K562 (cell line): ENCODE measurements at regions not wholly inside any gene's neighbourhood (a gene's known extent, or its start where the extent isn't known, plus 50 kb on each side); places are given as distances from the start of the nearest gene placed in this dataset.

Experiments
- ATAC-seq: fragments of 200-7000 bp; cut with Tn5 transposase; 3 replicates; pipeline ENCODE4 v1.9.1; 2020; ENCODE audit warnings: moderate library complexity
- BruUV-seq: library from RNA; stranded (reverse); fragments of 400-500 nt; replicated peaks from 2 replicates; lab custom pipeline; 2021; lab: Mats Ljungman, UMichigan
- CTCF ChIA-PET: fragments of 300-600 bp; formaldehyde crosslinking; extraction: SDS; loops from one replicate; lab custom pipeline; 2021; ENCODE audit warnings: low intra/inter-chr PET ratio; lab: Yijun Ruan, JAX
- POLR2A ChIA-PET: fragments of 300-600, 350-650 bp; sonication (Branson Sonifier 250); formaldehyde crosslinking; extraction: SDS; loops from one replicate; lab custom pipeline; 2021; ENCODE audit warnings: antibody characterized with exemption, inconsistent platforms; lab: Yijun Ruan, JAX
- DNase-seq, 4 experiments: peaks; one replicate each; pipeline versions ENCODE4 v3.0.0 to v3.0.0-alpha.2; 2011 to 2018; ENCODE audit warnings: low spot score in 3 of 4, mixed read lengths in 3 of 4; ENCODE audit errors: extremely low read depth in 1 of 4
- FAIRE-seq: peaks from 2 replicates; lab custom pipeline; 2011; peaks lifted over from hg19 to GRCh38; lab: Jason Lieb, UNC
- H2AFZ ChIP-seq: 2 replicates; pipeline ENCODE4 v1.6.0; 2011; ENCODE audit warnings: low read depth, low read length, control low read depth, inconsistent platforms
- H3K27ac ChIP-seq: fragments of 200-600 bp; 3 replicates; pipeline ENCODE4 v1.8.0; 2011; ENCODE audit warnings: low read depth, mild to moderate bottlenecking, control low read depth, inconsistent platforms, low read length, moderate library complexity, mixed read lengths; ENCODE audit errors: extremely low read depth
- H3K27me3 ChIP-seq, 2 experiments: fragments of 300-600 bp in 1 of 2; 2 replicates in 1 of 2; 3 replicates in 1 of 2; pipeline versions ENCODE4 v1.6.0 to v1.8.0; 2011; ENCODE audit warnings: inconsistent platforms in 2 of 2, low read length in 2 of 2, mild to moderate bottlenecking in 1 of 2, mixed read lengths in 1 of 2, moderate library complexity in 1 of 2; ENCODE audit not compliant: control insufficient read depth in 2 of 2, insufficient read depth in 2 of 2
- H3K36me3 ChIP-seq: fragments of 300-600 bp; 3 replicates; pipeline ENCODE4 v1.8.0; 2011; ENCODE audit warnings: mild to moderate bottlenecking, low read length, inconsistent platforms; ENCODE audit not compliant: control insufficient read depth, insufficient read depth
- H3K4me1 ChIP-seq, 2 experiments: fragments of 200-600 bp in 1 of 2; replicated peaks in 1 of 2; 2 replicates in 1 of 2; 3 replicates in 1 of 2; pipeline versions ENCODE4 v1.5.1 to v1.8.0; 2011; ENCODE audit warnings: inconsistent platforms in 2 of 2, low read length in 2 of 2, mild to moderate bottlenecking in 1 of 2, mixed read lengths in 1 of 2, moderate library complexity in 1 of 2; ENCODE audit not compliant: control insufficient read depth in 2 of 2, insufficient read depth in 2 of 2
- H3K4me2 ChIP-seq: 2 replicates; pipeline ENCODE4 v1.6.1; 2011; ENCODE audit warnings: low read length, control low read depth, inconsistent platforms, mixed read lengths; ENCODE audit not compliant: insufficient read depth
- H3K4me3 ChIP-seq: fragments of 200-600 bp; sonication (generic), shearing (Covaris generic); 2 replicates; pipeline ENCODE4 v1.5.1; 2016; ENCODE audit warnings: control low read depth, inconsistent platforms
- H3K79me2 ChIP-seq: fragments of 200-600 bp; 3 replicates; pipeline ENCODE4 v1.8.0; 2011; ENCODE audit warnings: low read length, inconsistent platforms; ENCODE audit not compliant: control insufficient read depth, insufficient read depth
- H3K9ac ChIP-seq, 2 experiments: 2 replicates each; pipeline versions ENCODE4 v1.6.0 to v1.6.1; 2011; ENCODE audit warnings: low read depth in 2 of 2, low read length in 2 of 2, control low read depth in 1 of 2, inconsistent platforms in 1 of 2, mild to moderate bottlenecking in 1 of 2, mixed read lengths in 1 of 2; ENCODE audit not compliant: insufficient read depth in 1 of 2
- H3K9me1 ChIP-seq: one replicate; pipeline ENCODE4 v1.6.0; 2011; ENCODE audit warnings: inconsistent platforms, mild to moderate bottlenecking, low read length, moderate library complexity; ENCODE audit not compliant: control insufficient read depth, insufficient read depth
- H3K9me3 ChIP-seq: replicated peaks from 2 replicates; pipeline ENCODE4 v1.5.1; 2011; ENCODE audit warnings: low read depth, low read length, inconsistent platforms; ENCODE audit not compliant: control insufficient read depth, insufficient read depth
- H4K20me1 ChIP-seq: replicated peaks from 2 replicates; pipeline ENCODE4 v1.6.1; 2011; ENCODE audit warnings: low read length, inconsistent platforms, mixed read lengths; ENCODE audit not compliant: control insufficient read depth, insufficient read depth
- C11orf30 ChIP-seq: fragments of 450-650 bp; IDR thresholded peaks from 2 replicates; pipeline ENCODE4 v1.6.1; 2016; ENCODE audit warnings: low read depth, mild to moderate bottlenecking
- MAFF ChIP-seq: IDR thresholded peaks from 2 replicates; pipeline ENCODE4 v1.6.1; 2012; ENCODE audit warnings: low read length, improper control_type of control experiment
- MAFG ChIP-seq: fragments of 450-650 bp; conservative IDR thresholded peaks from 2 replicates; pipeline ENCODE4 v1.6.1; 2016; ENCODE audit warnings: missing genetic modification characterization, missing compliant biosample characterization
- RFX5 ChIP-seq: IDR thresholded peaks from 2 replicates; pipeline ENCODE4 v1.6.1; 2011; ENCODE audit warnings: low read depth, mild to moderate bottlenecking, improper control_type of control experiment, low read length
- ZNF316 ChIP-seq: fragments of 450-650 bp; IDR thresholded peaks from 2 replicates; pipeline ENCODE4 v1.6.1; 2016
- ZNF408 ChIP-seq: fragments of 250-450 bp; sonication (Bioruptor Pico); IDR thresholded peaks from 2 replicates; pipeline ENCODE4 v1.4.0; 2020; ENCODE audit warnings: low read depth, mild to moderate bottlenecking, moderate library complexity
- ZNF764 ChIP-seq: fragments of 250-450 bp; sonication (Bioruptor Pico); IDR thresholded peaks from 2 replicates; pipeline ENCODE4 v1.4.0; 2020; ENCODE audit warnings: low read depth, mild to moderate bottlenecking, moderate library complexity
- in situ Hi-C: fragments of 300-500 bp; cut with MboI; formaldehyde crosslinking; loops from 4 replicates; pipeline ENCODE4 v1.15.0; 2018; ENCODE audit warnings: inconsistent platforms, mixed read lengths
- intact Hi-C: fragments of 100-400 bp; cut with micrococcal nuclease; formaldehyde crosslinking; loops from 2 replicates; pipeline ENCODE4 v1.14.2; 2022
- TF ChIP-seq, protein P1 (sequence below), 2 experiments: fragments of 450-650 bp in 1 of 2; sonication (generic) in 1 of 2; formaldehyde crosslinking in 1 of 2; IDR thresholded peaks in 1 of 2; conservative IDR thresholded peaks in 1 of 2; 2 replicates each; pipeline versions ENCODE4 v1.6.1 to v1.8.1; 2016 to 2023; ENCODE audit warnings: mild to moderate bottlenecking in 2 of 2, moderate library complexity in 2 of 2, inconsistent platforms in 1 of 2, missing genetic modification reagents in 1 of 2

DNA sequence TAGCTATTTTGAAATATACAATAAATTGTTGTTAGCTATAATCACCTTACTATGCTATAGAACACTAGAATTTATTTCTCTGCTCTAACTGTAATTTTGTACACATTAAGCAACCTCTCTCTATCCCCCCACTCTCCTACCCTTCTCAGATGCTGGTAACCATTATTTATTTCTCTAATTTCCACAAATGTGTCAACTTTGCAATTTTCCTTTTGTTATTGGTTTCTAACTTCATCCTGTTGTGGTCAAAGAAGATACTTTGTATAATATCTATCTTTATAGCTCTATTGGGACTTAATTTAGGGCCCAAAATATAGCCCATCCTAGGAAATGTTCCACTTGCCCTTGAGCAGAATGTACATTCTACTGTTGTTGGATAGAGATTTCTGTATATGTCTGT lies 229.3 kb downstream of the SATB1 start:
- no peaks in the 10 kb centered on the region for H3K36me3 ChIP-seq
- POLR2A ChIA-PET, result no interaction called here
- no peaks in the 10 kb centered on the region for H3K9me3 ChIP-seq
- intact Hi-C loops (no loop called here), in situ Hi-C loops (no loop called here)
- no peaks in the 10 kb centered on the region for H3K9me1 ChIP-seq
- TF ChIP-seq ZNF408 (CRISPR knock-in tag) (no peak), ZNF764 (no peak), RFX5 (no peak), ZNF316 (peak; percentile 52; the same call in 1 of the 2 replicates), MAFF (0 out of 2 replicates have a peak, but pooled peaks have one; percentile 10), C11orf30 (peak; percentile 45; the same call in 1 of the 2 replicates), MAFG (tag) (peak; percentile 41; the same call in 1 of the 2 replicates)
- TF ChIP-seq, protein P1, sequence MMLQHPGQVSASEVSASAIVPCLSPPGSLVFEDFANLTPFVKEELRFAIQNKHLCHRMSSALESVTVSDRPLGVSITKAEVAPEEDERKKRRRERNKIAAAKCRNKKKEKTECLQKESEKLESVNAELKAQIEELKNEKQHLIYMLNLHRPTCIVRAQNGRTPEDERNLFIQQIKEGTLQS (IDR thresholded peaks at IDR 0.05), result no peak
- TF ChIP-seq, protein P1 (CRISPR knock-in tag; conservative IDR thresholded peaks at IDR 0.05), result no peak
- CTCF ChIA-PET, result no interaction called here
- no peak overlapping the region for H3K4me3 ChIP-seq
- H3K4me2 ChIP-seq, result no peak overlapping the region
- no peaks in the 10 kb centered on the region for H4K20me1 ChIP-seq
- no peak overlapping the region for H3K9ac ChIP-seq
- no peak for FAIRE-seq
- no peaks in the 10 kb centered on the region for H3K27me3 ChIP-seq
- no peak overlapping the region for H3K27ac ChIP-seq
- DNase-seq, result no peak
- H2AFZ ChIP-seq, result no peak overlapping the region
- ATAC-seq, result no peak
- no peaks in the 10 kb centered on the region for H3K79me2 ChIP-seq
- no peaks in the 10 kb centered on the region for H3K4me1 ChIP-seq
- no TSS peak for BruUV-seq
